ENCODE measurements at regions not wholly inside any gene's neighbourhood (a gene's known extent, or its start where the extent isn't known, plus 50 kb on each side); places are given as distances from the start of the nearest gene placed in this dataset.
"Not testable (repeated sequence)": the region's sequence is repeated elsewhere in the genome, so short reads cannot be mapped to it uniquely, and the experiment has no call there.

DNA sequence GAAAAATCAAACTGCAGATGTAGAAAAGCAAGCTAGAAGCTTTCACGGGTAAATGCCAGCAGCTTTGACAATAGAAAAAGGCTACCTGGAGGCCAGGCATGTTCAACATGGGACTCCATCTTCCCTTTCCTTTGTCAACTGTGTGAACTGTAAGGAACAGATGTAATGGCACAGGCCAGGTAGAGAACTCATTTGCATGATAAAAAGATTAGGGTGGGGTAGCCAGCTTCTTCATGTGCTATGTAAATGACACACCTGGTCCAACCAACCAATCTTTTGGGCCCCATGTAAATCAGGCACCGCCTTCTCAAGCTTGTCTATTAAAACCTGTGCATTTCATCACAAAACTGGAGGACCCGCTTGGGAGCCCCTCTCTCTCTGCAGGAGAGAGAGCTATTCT is 686.5 kb upstream of the GOLIM4 start:
- Mint-ChIP-seq H3K27ac (ENCODE audit: unreplicated experiment) (no peak overlapping the region), H3K36me3 (ENCODE audit: low read depth) (no peaks in the 10 kb centered on the region), H3K9me3 (ENCODE audit: low read depth) (peaks cover 18% of the 10 kb centered on the region), H3K4me3 (ENCODE audit: unreplicated experiment) (no peak overlapping the region), H3K27me3 (ENCODE audit: low read depth) (no peaks in the 10 kb centered on the region), H3K4me1 (ENCODE audit: low read depth) (no peaks in the 10 kb centered on the region)
- TF ChIP-seq, protein P1, sequence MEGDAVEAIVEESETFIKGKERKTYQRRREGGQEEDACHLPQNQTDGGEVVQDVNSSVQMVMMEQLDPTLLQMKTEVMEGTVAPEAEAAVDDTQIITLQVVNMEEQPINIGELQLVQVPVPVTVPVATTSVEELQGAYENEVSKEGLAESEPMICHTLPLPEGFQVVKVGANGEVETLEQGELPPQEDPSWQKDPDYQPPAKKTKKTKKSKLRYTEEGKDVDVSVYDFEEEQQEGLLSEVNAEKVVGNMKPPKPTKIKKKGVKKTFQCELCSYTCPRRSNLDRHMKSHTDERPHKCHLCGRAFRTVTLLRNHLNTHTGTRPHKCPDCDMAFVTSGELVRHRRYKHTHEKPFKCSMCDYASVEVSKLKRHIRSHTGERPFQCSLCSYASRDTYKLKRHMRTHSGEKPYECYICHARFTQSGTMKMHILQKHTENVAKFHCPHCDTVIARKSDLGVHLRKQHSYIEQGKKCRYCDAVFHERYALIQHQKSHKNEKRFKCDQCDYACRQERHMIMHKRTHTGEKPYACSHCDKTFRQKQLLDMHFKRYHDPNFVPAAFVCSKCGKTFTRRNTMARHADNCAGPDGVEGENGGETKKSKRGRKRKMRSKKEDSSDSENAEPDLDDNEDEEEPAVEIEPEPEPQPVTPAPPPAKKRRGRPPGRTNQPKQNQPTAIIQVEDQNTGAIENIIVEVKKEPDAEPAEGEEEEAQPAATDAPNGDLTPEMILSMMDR (IDR thresholded peaks at IDR 0.05): no peak
- DNase-seq (ENCODE audit: low spot score): no peak

DNA sequence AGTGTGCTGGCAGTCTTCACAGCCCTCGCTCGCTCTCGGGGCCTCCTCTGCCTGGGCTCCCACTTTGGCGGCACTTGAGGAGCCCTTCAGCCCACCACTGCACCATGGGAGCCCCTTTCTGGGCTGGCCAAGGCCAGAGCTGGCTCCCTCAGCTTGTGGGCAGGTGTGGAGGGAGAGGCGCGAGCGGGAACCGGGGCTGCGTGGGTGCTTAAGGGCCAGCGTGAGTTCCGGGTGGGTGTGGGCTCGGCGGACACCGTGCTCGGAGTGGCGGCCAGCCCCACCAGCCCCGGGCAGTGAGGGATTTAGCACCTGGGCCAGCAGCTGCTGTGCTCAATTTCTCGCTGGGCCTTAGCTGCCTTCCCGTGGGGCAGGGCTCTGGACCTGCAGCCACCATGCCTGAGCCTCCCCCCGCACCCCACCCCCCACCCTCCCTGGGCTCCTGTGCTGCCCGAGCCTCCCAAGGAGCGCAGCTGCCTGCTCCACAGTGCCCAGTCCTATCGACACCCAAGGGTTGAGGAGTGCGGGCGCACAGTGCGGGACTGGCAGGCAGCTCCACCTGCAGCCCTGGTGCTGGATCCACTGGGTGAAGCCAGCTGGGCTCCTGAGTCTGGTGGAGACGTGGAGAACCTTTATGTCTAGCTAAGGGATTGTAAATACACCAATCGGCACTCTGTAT is 684.4 kb upstream of the GOLIM4 start:
- not testable (repeated sequence) for H3K27me3 Mint-ChIP-seq (ENCODE audit: low read depth); H3K4me3 Mint-ChIP-seq (ENCODE audit: unreplicated experiment); H3K36me3 Mint-ChIP-seq (ENCODE audit: low read depth); DNase-seq (ENCODE audit: low spot score); H3K4me1 Mint-ChIP-seq (ENCODE audit: low read depth); H3K27ac Mint-ChIP-seq (ENCODE audit: unreplicated experiment)
- peaks cover 11% of the 10 kb centered on the region for H3K9me3 Mint-ChIP-seq (ENCODE audit: low read depth)

DNA sequence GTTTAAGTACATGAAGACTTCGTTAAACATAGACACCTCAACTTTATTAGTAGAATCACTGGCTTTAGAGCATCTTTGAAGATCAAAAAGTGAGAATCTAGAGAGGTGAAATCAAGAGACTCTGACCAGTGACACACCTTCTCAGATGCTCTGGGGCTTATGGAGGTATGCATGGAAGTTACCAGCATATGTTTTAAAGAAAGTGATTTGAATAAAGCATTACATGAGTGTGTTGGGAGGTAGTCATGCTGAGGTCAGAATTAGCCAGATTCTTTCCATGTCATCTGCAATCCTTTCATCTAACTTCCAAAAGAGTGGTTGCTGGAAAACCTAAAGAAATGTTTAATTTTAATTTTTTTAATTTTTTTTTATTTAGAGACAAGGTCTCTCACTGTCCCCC is 658.0 kb upstream of the GOLIM4 start:
- no peaks in the 10 kb centered on the region for H3K36me3 Mint-ChIP-seq (ENCODE audit: low read depth)
- peaks cover 5% of the 10 kb centered on the region for H3K9me3 Mint-ChIP-seq (ENCODE audit: low read depth)

DNA sequence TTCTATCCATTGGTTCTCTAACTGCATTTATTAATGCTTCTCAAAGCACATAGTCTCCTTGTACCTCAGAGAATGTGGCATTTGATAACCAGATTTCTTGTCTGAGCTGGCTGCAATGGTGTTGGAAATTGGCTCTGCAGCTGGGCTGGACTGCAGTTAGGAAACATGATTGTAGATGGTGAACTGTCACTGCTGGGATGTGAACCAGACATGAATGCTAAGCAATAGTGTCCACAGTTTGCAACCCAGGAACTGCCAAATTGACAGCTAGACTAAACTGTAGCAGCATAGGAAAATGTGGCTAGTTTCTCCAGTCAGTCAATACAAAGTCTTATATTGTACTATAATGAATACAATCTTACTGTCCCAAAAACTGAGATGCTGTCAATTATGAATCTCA is 656.6 kb upstream of the GOLIM4 start:
- H3K4me3 Mint-ChIP-seq (ENCODE audit: unreplicated experiment): no peak overlapping the region
- H3K4me1 Mint-ChIP-seq (ENCODE audit: low read depth): no peaks in the 10 kb centered on the region
- no peak for DNase-seq (ENCODE audit: low spot score)
- no peak overlapping the region for H3K27ac Mint-ChIP-seq (ENCODE audit: unreplicated experiment)
- TF ChIP-seq, protein P1 (IDR thresholded peaks at IDR 0.05): no peak
- H3K36me3 Mint-ChIP-seq (ENCODE audit: low read depth): no peaks in the 10 kb centered on the region
- H3K27me3 Mint-ChIP-seq (ENCODE audit: low read depth): no peaks in the 10 kb centered on the region
- H3K9me3 Mint-ChIP-seq (ENCODE audit: low read depth): no peaks in the 10 kb centered on the region

More for the DNA sequence above, 658.0 kb upstream of the GOLIM4 start:
- no peak for DNase-seq (ENCODE audit: low spot score)
- no peaks in the 10 kb centered on the region for H3K27me3 Mint-ChIP-seq (ENCODE audit: low read depth)
- TF ChIP-seq, protein P1 (IDR thresholded peaks at IDR 0.05): no peak
- H3K4me1 Mint-ChIP-seq (ENCODE audit: low read depth): no peaks in the 10 kb centered on the region
- no peak overlapping the region for H3K27ac Mint-ChIP-seq (ENCODE audit: unreplicated experiment)
- H3K4me3 Mint-ChIP-seq (ENCODE audit: unreplicated experiment): no peak overlapping the region

DNA sequence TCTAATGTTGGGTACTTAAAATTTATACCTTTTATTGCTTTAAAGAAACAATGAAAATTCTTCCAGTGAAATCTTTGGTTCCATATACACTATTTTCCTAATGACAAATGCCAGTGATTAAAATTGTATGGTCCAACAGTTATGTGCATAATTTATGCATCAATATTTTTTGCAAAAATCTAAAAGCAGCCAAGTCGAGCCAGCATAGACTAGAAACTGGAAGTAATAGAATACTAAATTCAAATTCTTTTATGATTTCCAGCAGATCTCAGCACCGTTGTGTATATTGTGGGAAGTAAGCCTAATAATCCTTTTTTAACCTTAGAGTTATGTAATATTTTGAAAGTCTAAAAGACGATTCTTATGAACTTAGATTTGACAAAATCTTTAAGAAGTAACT is 652.0 kb upstream of the GOLIM4 start:
- no peaks in the 10 kb centered on the region for H3K4me1 Mint-ChIP-seq (ENCODE audit: low read depth)
- H3K27me3 Mint-ChIP-seq (ENCODE audit: low read depth): no peaks in the 10 kb centered on the region

More for the DNA sequence above, 652.0 kb upstream of the GOLIM4 start:
- Mint-ChIP-seq H3K27ac (ENCODE audit: unreplicated experiment) (no peak overlapping the region), H3K36me3 (ENCODE audit: low read depth) (no peaks in the 10 kb centered on the region), H3K9me3 (ENCODE audit: low read depth) (peaks cover 7% of the 10 kb centered on the region), H3K4me3 (ENCODE audit: unreplicated experiment) (no peak overlapping the region)
- TF ChIP-seq, protein P1 (IDR thresholded peaks at IDR 0.05): no peak
- DNase-seq (ENCODE audit: low spot score): no peak
